ENCODE measurements at regions not wholly inside any gene's neighbourhood (a gene's known extent, or its start where the extent isn't known, plus 50 kb on each side); places are given as distances from the start of the nearest gene placed in this dataset.

DNA sequence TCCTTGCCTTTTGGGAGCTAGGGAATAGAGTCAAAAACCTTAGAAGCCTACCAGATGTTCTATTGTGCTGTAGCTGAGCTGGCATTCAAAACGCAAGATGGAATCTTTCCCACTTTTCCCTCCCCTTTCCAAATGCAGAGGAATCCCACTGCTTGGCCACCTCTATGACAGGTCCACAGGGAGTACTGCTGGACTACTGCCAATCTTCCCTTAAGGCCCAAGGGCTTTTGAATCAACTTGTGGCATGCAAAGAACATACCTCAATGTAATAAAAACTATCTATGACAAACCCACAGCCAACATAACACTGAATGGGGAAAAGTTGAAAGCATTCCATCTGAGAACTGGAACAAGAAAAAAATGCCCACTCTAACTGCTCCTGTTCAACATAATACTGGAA, 139.2 kb upstream of the AGTR2 start:
- Mint-ChIP-seq H3K27me3 (ENCODE audit: unreplicated experiment) (no peaks in the 10 kb centered on the region), H3K36me3 (ENCODE audit: unreplicated experiment) (no peaks in the 10 kb centered on the region), H3K9me3 (ENCODE audit: unreplicated experiment) (no peaks in the 10 kb centered on the region), H3K4me1 (ENCODE audit: low read depth, unreplicated experiment) (no peaks in the 10 kb centered on the region), H3K27ac (ENCODE audit: unreplicated experiment) (no peak overlapping the region), H3K4me3 (ENCODE audit: unreplicated experiment) (no peak overlapping the region)
- DNase-seq: no peak
- no peak for TF ChIP-seq CTCF (IDR thresholded peaks at IDR 0.05; ENCODE audit: partially characterized antibody, unreplicated experiment)

Data from glutamatergic neuron (in vitro differentiated cells).